HepG2 (cell line): ENCODE measurements at regions not wholly inside any gene's neighbourhood (a gene's known extent, or its start where the extent isn't known, plus 50 kb on each side); places are given as distances from the start of the nearest gene placed in this dataset.
A peak's percentile ranks its signal among the peaks of the same experiment; 100 is the strongest.

Experiments
- CBFB ChIP-seq: sonication (generic); formaldehyde crosslinking; IDR thresholded peaks from 2 replicates; pipeline ENCODE4 v1.4.0; 2020; ENCODE audit warnings: missing genetic modification reagents
- HOXA5 ChIP-seq: sonication (generic); formaldehyde crosslinking; IDR thresholded peaks from 2 replicates; pipeline ENCODE4 v1.4.0; 2020; ENCODE audit warnings: missing genetic modification reagents
- HOXA7 ChIP-seq: sonication (generic); formaldehyde crosslinking; IDR thresholded peaks from 2 replicates; pipeline ENCODE4 v1.8.1; 2022; ENCODE audit warnings: mild to moderate bottlenecking, missing genetic modification reagents, moderate library complexity
- ISL2 ChIP-seq: sonication (generic); formaldehyde crosslinking; IDR thresholded peaks from 2 replicates; pipeline ENCODE4 v1.5.0; 2020; ENCODE audit warnings: missing genetic modification reagents
- MED1 ChIP-seq: sonication (generic); formaldehyde crosslinking; IDR thresholded peaks from 2 replicates; pipeline ENCODE4 v1.4.0; 2020; ENCODE audit warnings: missing genetic modification reagents
- TEAD2 ChIP-seq: sonication (generic); formaldehyde crosslinking; IDR thresholded peaks from 2 replicates; pipeline ENCODE4 v1.9.0; 2021; ENCODE audit warnings: missing genetic modification reagents
- TRIM24 ChIP-seq: sonication (generic); formaldehyde crosslinking; IDR thresholded peaks from 2 replicates; pipeline ENCODE4 v1.8.0; 2022; ENCODE audit warnings: mild to moderate bottlenecking, missing genetic modification reagents
- U2AF1 ChIP-seq: fragments of 200-400 bp; formaldehyde crosslinking; optimal IDR thresholded peaks from 2 replicates; pipeline ENCODE3; 2017; ENCODE audit warnings: mild to moderate bottlenecking, low read depth, low read length
- ZNF20 ChIP-seq: sonication (generic); formaldehyde crosslinking; IDR thresholded peaks from 2 replicates; pipeline ENCODE4 v1.4.0; 2020; ENCODE audit warnings: mild to moderate bottlenecking, moderate library complexity, missing genetic modification reagents
- ZNF496 ChIP-seq: sonication (generic); formaldehyde crosslinking; IDR thresholded peaks from 2 replicates; pipeline ENCODE4 v1.8.1; 2023; ENCODE audit warnings: mild to moderate bottlenecking, moderate library complexity, missing genetic modification reagents; ENCODE audit not compliant: insufficient replicate concordance
- ZNF75D ChIP-seq: sonication (generic); formaldehyde crosslinking; IDR thresholded peaks from 2 replicates; pipeline ENCODE4 v1.8.1; 2023; ENCODE audit warnings: missing genetic modification reagents, mild to moderate bottlenecking, borderline replicate concordance
- ZSCAN22 ChIP-seq: sonication (generic); formaldehyde crosslinking; IDR thresholded peaks from 2 replicates; pipeline ENCODE4 v1.4.0; 2020; ENCODE audit warnings: mild to moderate bottlenecking, missing genetic modification reagents
- TF ChIP-seq, protein P1 (sequence below): sonication (generic); formaldehyde crosslinking; IDR thresholded peaks from 2 replicates; pipeline ENCODE4 v1.8.1; 2022; ENCODE audit warnings: mild to moderate bottlenecking, missing genetic modification reagents
- TF ChIP-seq, protein P2 (sequence below): IDR thresholded peaks from 2 replicates; pipeline ENCODE4 v1.6.1; 2012; ENCODE audit warnings: low read depth, low read length, improper control_type of control experiment
- TF ChIP-seq, protein P3 (sequence below): sonication (generic); formaldehyde crosslinking; IDR thresholded peaks from 2 replicates; pipeline ENCODE4 v1.5.0; 2020; ENCODE audit warnings: missing genetic modification reagents
- TF ChIP-seq, protein P4 (sequence below): sonication (generic); formaldehyde crosslinking; IDR thresholded peaks from 2 replicates; pipeline ENCODE4 v1.8.1; 2023; ENCODE audit warnings: mild to moderate bottlenecking, inconsistent platforms, moderate library complexity, missing genetic modification reagents, borderline replicate concordance
- TF ChIP-seq, protein P5 (sequence below): sonication (generic); formaldehyde crosslinking; IDR thresholded peaks from 2 replicates; pipeline ENCODE4 v1.5.0; 2020; ENCODE audit warnings: mild to moderate bottlenecking, missing genetic modification reagents, borderline replicate concordance
- TF ChIP-seq, protein P6 (sequence below): sonication (generic); formaldehyde crosslinking; IDR thresholded peaks from 2 replicates; pipeline ENCODE4 v1.8.0; 2022; ENCODE audit warnings: mild to moderate bottlenecking, missing genetic modification reagents, borderline replicate concordance
- TF ChIP-seq, protein P7 (sequence below): sonication (generic); formaldehyde crosslinking; IDR thresholded peaks from 2 replicates; pipeline ENCODE4 v1.5.1; 2020; ENCODE audit warnings: mild to moderate bottlenecking, missing genetic modification reagents, borderline replicate concordance

DNA sequence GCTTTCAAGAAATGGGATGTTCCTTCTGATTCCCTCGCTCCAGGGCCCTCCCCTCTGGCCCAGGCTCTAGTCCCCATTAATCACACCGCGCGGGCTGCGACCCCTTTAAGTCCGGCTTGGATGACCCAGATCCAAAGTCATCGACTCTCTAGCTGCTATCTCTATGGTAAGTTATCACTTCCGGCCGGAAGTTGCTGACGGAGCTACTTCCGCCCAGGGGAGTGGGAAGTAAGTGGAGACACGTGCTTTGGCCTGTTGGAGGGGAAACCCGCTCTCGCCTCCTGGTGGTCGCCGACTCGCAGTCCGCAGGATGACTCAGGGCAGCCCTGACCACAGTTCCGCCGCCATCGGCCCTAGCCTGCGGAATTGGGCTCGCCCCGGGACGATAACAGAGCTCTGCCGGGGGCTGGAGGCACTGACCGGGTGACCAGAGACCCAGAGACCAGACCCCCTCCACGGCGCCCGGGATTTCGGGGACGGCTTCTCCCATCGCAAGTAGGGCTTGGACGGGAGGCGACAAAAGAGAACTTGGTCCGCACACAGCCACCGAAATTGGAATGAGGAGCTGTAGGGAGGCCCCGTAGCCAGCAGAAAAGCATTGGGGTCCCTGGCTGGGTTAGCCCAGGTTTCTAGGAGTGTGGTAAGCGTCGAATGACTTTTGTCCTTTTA is 52.2 kb upstream of the SEC14L1 start (continued):
- TF ChIP-seq, protein P1, sequence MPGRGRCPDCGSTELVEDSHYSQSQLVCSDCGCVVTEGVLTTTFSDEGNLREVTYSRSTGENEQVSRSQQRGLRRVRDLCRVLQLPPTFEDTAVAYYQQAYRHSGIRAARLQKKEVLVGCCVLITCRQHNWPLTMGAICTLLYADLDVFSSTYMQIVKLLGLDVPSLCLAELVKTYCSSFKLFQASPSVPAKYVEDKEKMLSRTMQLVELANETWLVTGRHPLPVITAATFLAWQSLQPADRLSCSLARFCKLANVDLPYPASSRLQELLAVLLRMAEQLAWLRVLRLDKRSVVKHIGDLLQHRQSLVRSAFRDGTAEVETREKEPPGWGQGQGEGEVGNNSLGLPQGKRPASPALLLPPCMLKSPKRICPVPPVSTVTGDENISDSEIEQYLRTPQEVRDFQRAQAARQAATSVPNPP (CRISPR knock-in tag), result no peak
- no peak for TF ChIP-seq HOXA7 (CRISPR knock-in tag)
- peak; percentile 25; the same call in 1 of the 2 replicates for TF ChIP-seq TEAD2
- TF ChIP-seq, protein P2, sequence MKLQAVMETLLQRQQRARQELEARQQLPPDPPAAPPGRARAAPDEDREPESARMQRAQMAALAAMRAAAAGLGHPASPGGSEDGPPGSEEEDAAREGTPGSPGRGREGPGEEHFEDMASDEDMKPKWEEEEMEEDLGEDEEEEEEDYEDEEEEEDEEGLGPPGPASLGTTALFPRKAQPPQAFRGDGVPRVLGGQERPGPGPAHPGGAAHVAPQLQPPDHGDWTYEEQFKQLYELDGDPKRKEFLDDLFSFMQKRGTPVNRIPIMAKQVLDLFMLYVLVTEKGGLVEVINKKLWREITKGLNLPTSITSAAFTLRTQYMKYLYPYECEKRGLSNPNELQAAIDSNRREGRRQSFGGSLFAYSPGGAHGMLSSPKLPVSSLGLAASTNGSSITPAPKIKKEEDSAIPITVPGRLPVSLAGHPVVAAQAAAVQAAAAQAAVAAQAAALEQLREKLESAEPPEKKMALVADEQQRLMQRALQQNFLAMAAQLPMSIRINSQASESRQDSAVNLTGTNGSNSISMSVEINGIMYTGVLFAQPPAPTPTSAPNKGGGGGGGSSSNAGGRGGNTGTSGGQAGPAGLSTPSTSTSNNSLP, result peak; percentile 55; the same call in 1 of the 2 replicates
- TF ChIP-seq, protein P3, sequence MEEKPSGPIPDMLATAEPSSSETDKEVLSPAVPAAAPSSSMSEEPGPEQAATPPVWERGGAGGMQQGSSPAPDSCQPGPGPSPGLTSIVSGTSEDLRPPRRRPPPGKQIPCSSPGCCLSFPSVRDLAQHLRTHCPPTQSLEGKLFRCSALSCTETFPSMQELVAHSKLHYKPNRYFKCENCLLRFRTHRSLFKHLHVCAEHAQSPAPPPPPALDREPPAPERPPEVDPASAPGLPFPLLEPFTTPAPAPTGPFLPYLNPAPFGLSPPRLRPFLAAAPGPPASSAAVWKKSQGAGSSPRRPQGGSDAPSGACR (CRISPR knock-in tag), result peak; percentile 97
- peak; percentile 92 for TF ChIP-seq MED1 (CRISPR knock-in tag)
- 0 out of 2 replicates have a peak, but pooled peaks have one; percentile 85 for TF ChIP-seq ZSCAN22 (CRISPR knock-in tag)
- TF ChIP-seq, protein P4, sequence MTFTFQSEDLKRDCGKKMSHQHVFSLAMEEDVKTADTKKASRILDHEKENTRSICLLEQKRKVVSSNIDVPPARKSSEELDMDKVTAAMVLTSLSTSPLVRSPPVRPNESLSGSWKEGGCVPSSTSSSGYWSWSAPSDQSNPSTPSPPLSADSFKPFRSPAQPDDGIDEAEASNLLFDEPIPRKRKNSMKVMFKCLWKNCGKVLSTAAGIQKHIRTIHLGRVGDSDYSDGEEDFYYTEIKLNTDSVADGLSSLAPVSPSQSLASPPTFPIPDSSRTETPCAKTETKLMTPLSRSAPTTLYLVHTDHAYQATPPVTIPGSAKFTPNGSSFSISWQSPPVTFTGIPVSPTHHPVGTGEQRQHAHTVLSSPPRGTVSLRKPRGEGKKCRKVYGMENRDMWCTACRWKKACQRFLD, result peak; percentile 98; the same call in 1 of the 2 replicates
- TF ChIP-seq, protein P5, sequence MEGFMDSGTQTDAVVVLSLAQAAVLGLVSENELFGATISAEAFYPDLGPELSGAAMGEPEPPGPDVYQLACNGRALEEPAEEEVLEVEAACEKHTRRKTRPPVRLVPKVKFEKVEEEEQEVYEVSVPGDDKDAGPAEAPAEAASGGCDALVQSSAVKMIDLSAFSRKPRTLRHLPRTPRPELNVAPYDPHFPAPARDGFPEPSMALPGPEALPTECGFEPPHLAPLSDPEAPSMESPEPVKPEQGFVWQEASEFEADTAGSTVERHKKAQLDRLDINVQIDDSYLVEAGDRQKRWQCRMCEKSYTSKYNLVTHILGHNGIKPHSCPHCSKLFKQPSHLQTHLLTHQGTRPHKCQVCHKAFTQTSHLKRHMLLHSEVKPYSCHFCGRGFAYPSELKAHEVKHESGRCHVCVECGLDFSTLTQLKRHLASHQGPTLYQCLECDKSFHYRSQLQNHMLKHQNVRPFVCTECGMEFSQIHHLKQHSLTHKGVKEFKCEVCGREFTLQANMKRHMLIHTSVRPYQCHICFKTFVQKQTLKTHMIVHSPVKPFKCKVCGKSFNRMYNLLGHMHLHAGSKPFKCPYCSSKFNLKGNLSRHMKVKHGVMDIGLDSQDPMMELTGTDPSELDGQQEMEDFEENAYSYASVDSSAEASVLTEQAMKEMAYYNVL (CRISPR knock-in tag), result peak; percentile 87; the same call in 1 of the 2 replicates
- TF ChIP-seq CBFB (CRISPR knock-in tag), result peak; percentile 97
- no peak for TF ChIP-seq ZNF75D (CRISPR knock-in tag)
- TF ChIP-seq, protein P6, sequence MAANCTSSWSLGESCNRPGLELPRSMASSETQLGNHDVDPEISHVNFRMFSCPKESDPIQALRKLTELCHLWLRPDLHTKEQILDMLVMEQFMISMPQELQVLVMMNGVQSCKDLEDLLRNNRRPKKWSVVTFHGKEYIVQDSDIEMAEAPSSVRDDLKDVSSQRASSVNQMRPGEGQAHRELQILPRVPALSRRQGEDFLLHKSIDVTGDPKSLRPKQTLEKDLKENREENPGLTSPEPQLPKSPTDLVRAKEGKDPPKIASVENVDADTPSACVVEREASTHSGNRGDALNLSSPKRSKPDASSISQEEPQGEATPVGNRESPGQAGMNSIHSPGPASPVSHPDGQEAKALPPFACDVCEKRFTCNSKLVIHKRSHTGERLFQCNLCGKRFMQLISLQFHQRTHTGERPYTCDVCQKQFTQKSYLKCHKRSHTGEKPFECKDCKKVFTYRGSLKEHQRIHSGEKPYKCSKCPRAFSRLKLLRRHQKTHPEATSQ, result peak; percentile 88
- no peak for TF ChIP-seq TRIM24
- no peak for TF ChIP-seq ZNF496 (CRISPR knock-in tag)
- peak; percentile 74; the same call in 1 of the 2 replicates for TF ChIP-seq ZNF20 (CRISPR knock-in tag)
- TF ChIP-seq ISL2, result peak; percentile 85
- TF ChIP-seq U2AF1, result peak; percentile 61
- peak; percentile 94 for TF ChIP-seq HOXA5
- TF ChIP-seq, protein P7, sequence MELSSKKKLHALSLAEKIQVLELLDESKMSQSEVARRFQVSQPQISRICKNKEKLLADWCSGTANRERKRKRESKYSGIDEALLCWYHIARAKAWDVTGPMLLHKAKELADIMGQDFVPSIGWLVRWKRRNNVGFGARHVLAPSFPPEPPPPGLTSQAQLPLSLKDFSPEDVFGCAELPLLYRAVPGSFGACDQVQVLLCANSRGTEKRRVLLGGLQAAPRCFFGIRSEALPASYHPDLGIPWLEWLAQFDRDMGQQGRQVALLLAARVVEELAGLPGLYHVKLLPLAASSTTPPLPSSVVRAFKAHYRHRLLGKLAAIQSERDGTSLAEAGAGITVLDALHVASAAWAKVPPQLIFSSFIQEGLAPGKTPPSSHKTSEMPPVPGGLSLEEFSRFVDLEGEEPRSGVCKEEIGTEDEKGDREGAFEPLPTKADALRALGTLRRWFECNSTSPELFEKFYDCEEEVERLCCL (CRISPR knock-in tag), result no peak
